ENCODE measurements at regions not wholly inside any gene's neighbourhood (a gene's known extent, or its start where the extent isn't known, plus 50 kb on each side); places are given as distances from the start of the nearest gene placed in this dataset.

DNA sequence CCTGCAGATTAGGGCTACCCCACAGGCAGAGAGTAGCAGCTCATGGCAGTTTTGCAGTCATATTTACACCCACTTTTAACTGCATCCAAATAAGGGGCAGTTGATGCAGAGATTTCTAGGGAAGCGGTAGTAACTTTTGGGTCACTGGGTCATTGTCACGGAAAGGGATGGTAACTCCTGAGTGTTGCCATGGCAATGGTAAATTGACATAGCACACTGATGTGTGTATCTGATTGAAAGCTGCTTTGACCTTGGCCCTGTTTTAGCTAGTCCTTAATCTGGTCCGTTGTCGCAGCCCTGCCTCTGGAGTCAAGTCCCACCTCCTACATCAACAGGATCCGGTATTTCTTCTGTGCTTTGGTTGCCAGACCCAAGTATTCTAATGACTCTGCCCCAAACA lies 199.1 kb upstream of the TCF21 start:
- ChIA-PET CTCF (interaction anchor here (0.7 kb wide), 1 partner anchor 411 kb away, joined by 3 read pairs; no protein-coding TSS in a partner anchor), POLR2A (ENCODE audit: low non-redundant PET) (no interaction called here)
- no peak for DNase-seq (ENCODE audit: low spot score)
- H3K27ac ChIP-seq: no peak overlapping the region
- TF ChIP-seq, protein P1, sequence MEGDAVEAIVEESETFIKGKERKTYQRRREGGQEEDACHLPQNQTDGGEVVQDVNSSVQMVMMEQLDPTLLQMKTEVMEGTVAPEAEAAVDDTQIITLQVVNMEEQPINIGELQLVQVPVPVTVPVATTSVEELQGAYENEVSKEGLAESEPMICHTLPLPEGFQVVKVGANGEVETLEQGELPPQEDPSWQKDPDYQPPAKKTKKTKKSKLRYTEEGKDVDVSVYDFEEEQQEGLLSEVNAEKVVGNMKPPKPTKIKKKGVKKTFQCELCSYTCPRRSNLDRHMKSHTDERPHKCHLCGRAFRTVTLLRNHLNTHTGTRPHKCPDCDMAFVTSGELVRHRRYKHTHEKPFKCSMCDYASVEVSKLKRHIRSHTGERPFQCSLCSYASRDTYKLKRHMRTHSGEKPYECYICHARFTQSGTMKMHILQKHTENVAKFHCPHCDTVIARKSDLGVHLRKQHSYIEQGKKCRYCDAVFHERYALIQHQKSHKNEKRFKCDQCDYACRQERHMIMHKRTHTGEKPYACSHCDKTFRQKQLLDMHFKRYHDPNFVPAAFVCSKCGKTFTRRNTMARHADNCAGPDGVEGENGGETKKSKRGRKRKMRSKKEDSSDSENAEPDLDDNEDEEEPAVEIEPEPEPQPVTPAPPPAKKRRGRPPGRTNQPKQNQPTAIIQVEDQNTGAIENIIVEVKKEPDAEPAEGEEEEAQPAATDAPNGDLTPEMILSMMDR (conservative IDR thresholded peaks at IDR 0.05; ENCODE audit: low read depth): no peak

DNA sequence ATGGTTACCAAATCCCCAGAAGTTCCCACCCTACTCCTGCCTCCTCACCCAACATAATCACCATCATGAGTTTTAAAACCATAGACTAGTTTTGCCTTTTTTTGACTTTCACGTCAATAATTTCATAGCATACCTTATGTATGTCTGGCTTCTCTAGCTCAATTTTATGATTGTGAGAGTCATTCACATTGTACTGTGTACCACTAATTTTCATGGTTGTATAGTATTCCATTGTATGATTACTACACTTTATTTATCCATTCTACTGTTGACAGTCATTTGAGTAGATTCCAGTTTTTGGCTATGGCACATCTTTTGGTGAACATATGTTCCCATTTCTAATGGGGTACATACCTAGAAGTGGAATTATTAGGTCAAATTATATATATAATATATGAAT lies 195.3 kb upstream of the TCF21 start:
- POLR2A ChIA-PET (ENCODE audit: low non-redundant PET): no interaction called here
- CTCF ChIA-PET: no interaction called here
- H3K27ac ChIP-seq: no peak overlapping the region
- no peak for DNase-seq (ENCODE audit: low spot score)
- TF ChIP-seq, protein P1 (conservative IDR thresholded peaks at IDR 0.05; ENCODE audit: low read depth): no peak

DNA sequence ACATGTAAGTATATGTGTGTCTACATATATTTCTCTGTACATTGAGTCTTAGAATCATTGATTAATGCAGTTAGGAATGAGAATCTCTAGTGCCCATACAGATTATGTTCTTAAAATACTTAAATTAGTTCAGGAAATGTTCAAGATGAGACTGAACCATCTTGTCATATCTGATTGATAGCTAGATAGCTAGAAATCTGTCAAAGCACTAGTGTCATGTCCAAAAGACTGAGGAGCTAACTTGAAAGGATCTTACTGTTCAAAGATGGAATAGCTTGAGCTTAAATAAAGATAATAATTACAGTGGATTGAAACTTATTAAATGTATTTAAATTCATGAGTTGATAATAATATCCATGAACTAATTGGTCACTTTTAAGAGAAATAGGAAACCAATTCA lies 191.7 kb upstream of the TCF21 start:
- H3K27ac ChIP-seq: no peak overlapping the region
- TF ChIP-seq, protein P1 (conservative IDR thresholded peaks at IDR 0.05; ENCODE audit: low read depth): no peak
- ChIA-PET CTCF (no interaction called here), POLR2A (ENCODE audit: low non-redundant PET) (no interaction called here)
- no peak for DNase-seq (ENCODE audit: low spot score)

DNA sequence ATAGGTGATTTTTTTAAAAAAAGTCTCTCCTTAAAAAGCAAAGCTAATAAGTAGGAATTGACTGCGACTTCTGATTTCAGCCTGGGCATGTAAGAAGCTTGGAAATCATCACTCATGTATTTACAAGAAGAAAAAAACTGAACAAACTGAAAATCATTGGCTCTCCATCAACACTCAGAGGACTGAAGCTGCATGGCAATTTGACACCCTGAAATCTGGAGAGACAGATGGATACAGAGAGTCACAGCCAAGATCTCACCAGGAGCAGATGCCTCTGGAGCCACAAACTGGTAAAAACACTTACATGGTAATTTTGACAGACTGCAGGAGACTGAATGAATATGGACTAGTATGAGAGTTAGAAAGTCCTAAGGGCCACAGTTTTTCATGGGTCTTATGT lies 191.2 kb upstream of the TCF21 start:
- ChIA-PET CTCF (no interaction called here), POLR2A (ENCODE audit: low non-redundant PET) (no interaction called here)
- TF ChIP-seq, protein P1 (conservative IDR thresholded peaks at IDR 0.05; ENCODE audit: low read depth): no peak
- H3K27ac ChIP-seq: no peak overlapping the region
- DNase-seq (ENCODE audit: low spot score): no peak

DNA sequence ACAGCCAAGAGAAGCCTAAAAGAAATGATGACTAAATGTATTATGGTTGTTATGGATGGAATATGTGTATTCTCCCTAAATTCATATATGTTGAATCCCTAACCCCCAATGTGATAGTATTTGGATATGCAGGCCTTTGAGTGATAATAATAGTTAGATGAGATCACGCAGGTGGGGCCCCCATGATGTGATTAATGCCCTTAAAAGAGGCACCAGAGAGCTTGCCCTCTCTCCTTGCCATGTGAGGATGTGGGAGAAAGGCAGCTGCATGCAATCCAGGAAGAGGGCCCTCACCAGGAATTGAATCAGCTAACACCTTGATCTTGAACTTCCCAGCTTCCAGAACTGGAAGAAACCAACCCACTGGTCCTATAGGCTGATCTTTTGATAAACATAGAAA lies 190.6 kb upstream of the TCF21 start:
- POLR2A ChIA-PET (ENCODE audit: low non-redundant PET): no interaction called here
- H3K27ac ChIP-seq: no peak overlapping the region
- no peak for DNase-seq (ENCODE audit: low spot score)
- TF ChIP-seq, protein P1 (conservative IDR thresholded peaks at IDR 0.05; ENCODE audit: low read depth): no peak
- CTCF ChIA-PET: no interaction called here

DNA sequence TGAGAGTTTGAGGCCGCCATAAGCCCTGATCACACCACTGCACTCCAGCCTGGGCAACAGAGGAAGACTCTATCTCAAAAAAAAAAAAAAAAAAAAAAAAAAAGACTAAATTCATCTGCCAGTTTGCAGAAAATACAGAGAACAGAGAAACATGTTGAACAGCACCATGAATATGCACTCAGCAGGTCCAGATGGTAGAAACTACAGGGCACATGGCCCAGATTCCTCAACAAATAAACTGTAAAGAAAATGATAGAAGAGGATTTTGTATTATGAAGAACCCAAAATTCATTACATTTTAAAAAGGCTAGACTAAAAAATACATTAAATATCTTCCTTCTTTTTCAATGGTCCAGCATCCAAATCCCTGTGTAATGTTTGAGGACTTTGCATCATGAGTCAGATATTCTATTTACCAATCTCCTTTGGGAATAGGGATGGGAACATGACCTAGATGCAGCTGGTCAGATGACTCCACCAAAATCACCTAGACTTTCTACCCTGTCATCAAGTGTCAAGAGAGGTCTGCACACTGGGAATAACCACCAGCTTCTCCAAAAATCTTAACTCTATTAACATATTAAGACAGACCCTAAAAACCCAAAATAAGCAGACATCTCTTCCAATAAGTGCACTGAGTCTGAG lies 189.1 kb upstream of the TCF21 start:
- CTCF ChIA-PET: no interaction called here
- TF ChIP-seq, protein P1 (conservative IDR thresholded peaks at IDR 0.05; ENCODE audit: low read depth): no peak
- H3K27ac ChIP-seq: no peak overlapping the region
- no peak for DNase-seq (ENCODE audit: low spot score)
- POLR2A ChIA-PET (ENCODE audit: low non-redundant PET): no interaction called here

All from RWPE1 (cell line).